ENCODE measurements at regions not wholly inside any gene's neighbourhood (a gene's known extent, or its start where the extent isn't known, plus 50 kb on each side); places are given as distances from the start of the nearest gene placed in this dataset.

- no peaks in the 10 kb centered on the region; the same call in 1 of the 2 replicates for H3K4me1 ChIP-seq (ENCODE audit: insufficient read depth, low read length)
- no peak overlapping the region for H2AK5ac ChIP-seq (ENCODE audit: insufficient read length, low read length)
- no peaks in the 10 kb centered on the region for H4K20me1 ChIP-seq (ENCODE audit: control insufficient read depth, insufficient read depth, insufficient read length)
- H2BK120ac ChIP-seq (ENCODE audit: low read depth, low read length, poor library complexity, severe bottlenecking): no peak overlapping the region
- no peak overlapping the region for H3K18ac ChIP-seq (ENCODE audit: insufficient read length, low read depth, low read length)
- H3K23ac ChIP-seq (ENCODE audit: insufficient read length, low read depth, low read length): no peak overlapping the region
- WGBS (ENCODE audit: extremely low coverage, insufficient read length, low lambda C conversion rate): no CpG with 5 or more reads among the region's 12 CpGs
- H3K36me3 Mint-ChIP-seq (ENCODE audit: insufficient read depth in 1 of 3, low read depth in 3 of 3): no peaks in the 10 kb centered on the region
- H2BK12ac ChIP-seq (ENCODE audit: insufficient read length, low read depth, low read length): no peak overlapping the region
- H3K4me1 Mint-ChIP-seq: peaks cover 29 to 33% of the 10 kb centered on the region in 2 experiments
- no peak overlapping the region for H3K27ac ChIP-seq (ENCODE audit: insufficient read length, low read depth, low read length)
- no peak overlapping the region for H3K4ac ChIP-seq (ENCODE audit: low read depth, low read length)
- H3T11ph ChIP-seq (ENCODE audit: low read length): no peak overlapping the region
- H3K9me3 ChIP-seq (ENCODE audit: control insufficient read depth, low read depth, low read length): no peaks in the 10 kb centered on the region
- H3K27me3 ChIP-seq (ENCODE audit: insufficient read depth, low read length): no peaks in the 10 kb centered on the region; the same call in 1 of the 2 replicates
- no peak for TF ChIP-seq CTCF (conservative IDR thresholded peaks at IDR 0.05)
- no peaks in the 10 kb centered on the region for H3K79me1 ChIP-seq (ENCODE audit: insufficient read depth, low read depth, low read length, poor library complexity, severe bottlenecking)
- no peak overlapping the region for H3K27ac Mint-ChIP-seq
- peaks cover 1% of the 10 kb centered on the region for H3K27me3 Mint-ChIP-seq (ENCODE audit: low read depth)
- H4K5ac ChIP-seq (ENCODE audit: insufficient read length, low read depth, low read length): no peak overlapping the region
- H4K8ac ChIP-seq (replicated peaks; ENCODE audit: insufficient read length, low read depth, low read length): no peak overlapping the region
- no peaks in the 10 kb centered on the region for H3K23me2 ChIP-seq (ENCODE audit: insufficient read length, low read depth, low read length, poor library complexity, severe bottlenecking)
- H2AFZ ChIP-seq (ENCODE audit: low read length): no peak overlapping the region
- H3K4me3 Mint-ChIP-seq: no peak overlapping the region
- H2BK15ac ChIP-seq (ENCODE audit: low read depth, low read length): no peak overlapping the region
- no peak overlapping the region for H4K91ac ChIP-seq (ENCODE audit: insufficient read length, low read depth, low read length)
- H3K4me2 ChIP-seq (ENCODE audit: insufficient read depth, insufficient read length, low read length): no peak overlapping the region
- no peak overlapping the region for H3K9ac ChIP-seq (ENCODE audit: extremely low read depth, insufficient read length, low read length)
- H3K9me3 Mint-ChIP-seq: no peaks in the 10 kb centered on the region
- no peak overlapping the region for H2BK20ac ChIP-seq (ENCODE audit: low read depth, low read length, poor library complexity, severe bottlenecking)
- H2BK5ac ChIP-seq (ENCODE audit: insufficient read length, low read length): no peak overlapping the region
- no peak overlapping the region for H3K56ac ChIP-seq (ENCODE audit: insufficient read length, low read depth, low read length)
- no peak overlapping the region for H3K14ac ChIP-seq (ENCODE audit: insufficient read depth, low read length)
- no peak for DNase-seq
- H3K79me2 ChIP-seq (ENCODE audit: insufficient read depth, low read length): no peaks in the 10 kb centered on the region
Measured at GRCh38 chr6:33957892-33958525, 154.2 kb upstream of the MLN start.

All from H9 (cell line).